GM06990 (cell line): ENCODE measurements at regions not wholly inside any gene's neighbourhood (a gene's known extent, or its start where the extent isn't known, plus 50 kb on each side); places are given as distances from the start of the nearest gene placed in this dataset.

Experiments used
- DNase-seq: peaks from one replicate; pipeline ENCODE4 v3.0.0-alpha.2; 2011; ENCODE audit not compliant: insufficient read length; ENCODE audit errors: extremely low read depth
- H3K27me3 ChIP-seq: replicated peaks from 2 replicates; pipeline ENCODE4 v1.6.0; 2011; ENCODE audit warnings: low read length; ENCODE audit not compliant: control insufficient read depth, insufficient read depth
- H3K36me3 ChIP-seq: 2 replicates; pipeline ENCODE4 v1.5.1; 2011; ENCODE audit warnings: low read length; ENCODE audit not compliant: control insufficient read depth, insufficient read depth
- H3K4me3 ChIP-seq: replicated peaks from 2 replicates; pipeline ENCODE4 v1.5.1; 2011; ENCODE audit warnings: low read depth, mild to moderate bottlenecking, control low read depth, low read length
- CTCF ChIP-seq: IDR thresholded peaks from 2 replicates; pipeline ENCODE4 v1.5.1; 2011; ENCODE audit warnings: low read length, control low read depth, mild to moderate bottlenecking, inconsistent platforms; ENCODE audit not compliant: insufficient read depth, poor library complexity, severe bottlenecking

DNA sequence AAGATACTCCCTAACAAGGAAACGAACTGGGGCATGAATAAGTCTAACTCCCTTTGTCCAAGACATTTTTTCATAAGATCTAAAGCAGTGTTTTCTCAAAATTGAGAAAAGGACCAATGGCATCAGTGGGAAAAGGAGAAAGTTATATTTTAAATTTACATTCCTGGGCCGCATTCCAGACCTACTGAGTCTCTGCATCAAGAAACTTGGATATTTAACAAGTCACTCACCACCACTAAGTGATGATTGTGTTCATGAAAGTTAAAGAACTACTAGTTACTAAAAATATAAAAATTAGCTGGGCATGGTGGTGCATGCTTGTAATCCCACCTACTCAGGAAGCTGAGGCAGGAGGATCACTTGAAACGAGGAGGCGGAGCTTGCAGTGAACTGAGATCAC is 149.6 kb upstream of the MEOX2 start:
- TF ChIP-seq CTCF = no peak
- Histone ChIP-seq H3K27me3 (no peaks in the 10 kb centered on the region), H3K36me3 (no peaks in the 10 kb centered on the region), H3K4me3 (no peak overlapping the region)
- no peak for DNase-seq

DNA sequence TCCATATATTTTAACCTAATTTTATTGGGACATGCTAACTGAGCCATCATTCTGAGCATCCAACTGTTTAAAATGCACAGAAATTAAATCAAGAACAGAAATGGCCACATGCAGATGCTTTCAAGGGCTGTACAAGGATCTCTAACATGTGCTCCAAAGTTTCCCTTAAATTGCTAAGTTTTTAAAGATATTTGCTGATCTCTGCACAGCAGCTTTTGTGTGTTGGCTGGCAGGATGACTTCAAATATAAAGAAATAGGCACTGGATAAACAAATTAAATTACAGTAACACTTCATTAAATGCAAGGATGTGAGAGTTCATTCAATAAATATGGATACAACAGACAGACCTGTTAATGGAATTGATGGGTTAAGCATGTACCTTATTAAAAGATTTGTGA is 148.0 kb upstream of the MEOX2 start:
- Histone ChIP-seq H3K27me3 (no peaks in the 10 kb centered on the region), H3K36me3 (no peaks in the 10 kb centered on the region), H3K4me3 (no peak overlapping the region)
- no peak for TF ChIP-seq CTCF
- no peak for DNase-seq

- TF ChIP-seq CTCF = no peak
- DNase-seq = no peak
- no peaks in the 10 kb centered on the region for H3K36me3 ChIP-seq
Observed at GRCh38 chr7:15832996-15833395, 146.5 kb upstream of the MEOX2 start.

GRCh38 chr7:15831606-15832005 is 145.1 kb upstream of the MEOX2 start:
- no peak for DNase-seq
- Histone ChIP-seq H3K36me3 (no peaks in the 10 kb centered on the region), H3K4me3 (no peak overlapping the region), H3K27me3 (no peaks in the 10 kb centered on the region)
- no peak for TF ChIP-seq CTCF

More at GRCh38 chr7:15832996-15833395, 146.5 kb upstream of the MEOX2 start:
- Histone ChIP-seq H3K27me3 (no peaks in the 10 kb centered on the region), H3K4me3 (no peak overlapping the region)

GRCh38 chr7:15829691-15830090 is 143.2 kb upstream of the MEOX2 start:
- TF ChIP-seq CTCF = no peak
- H3K4me3 ChIP-seq = no peak overlapping the region
- no peaks in the 10 kb centered on the region for H3K36me3 ChIP-seq
- H3K27me3 ChIP-seq = no peaks in the 10 kb centered on the region
- no peak for DNase-seq

DNA sequence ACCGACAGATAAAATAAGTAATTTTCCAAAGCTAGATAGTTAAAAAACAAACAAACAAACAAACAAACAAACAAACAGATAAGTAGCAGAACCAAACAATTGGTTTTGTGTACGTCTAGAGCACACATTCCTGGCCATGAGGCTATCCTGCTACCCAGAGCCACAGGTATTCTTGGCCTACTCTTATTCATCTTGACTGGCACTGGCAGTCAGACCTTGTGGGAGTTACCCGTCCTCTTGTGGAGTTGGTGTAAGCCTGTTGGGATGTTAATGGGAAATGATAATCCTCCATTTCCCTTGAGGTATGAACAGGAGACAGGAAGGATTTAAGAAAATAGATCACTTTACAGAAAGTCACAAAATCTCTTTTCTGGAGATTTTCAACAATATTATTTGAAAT is 142.4 kb upstream of the MEOX2 start:
- Histone ChIP-seq H3K27me3 (no peaks in the 10 kb centered on the region), H3K4me3 (no peak overlapping the region), H3K36me3 (no peaks in the 10 kb centered on the region)
- no peak for TF ChIP-seq CTCF
- no peak for DNase-seq
